Inflammatory macrophage (primary cell): ENCODE measurements at regions not wholly inside any gene's neighbourhood (a gene's known extent, or its start where the extent isn't known, plus 50 kb on each side); places are given as distances from the start of the nearest gene placed in this dataset.
"Not testable (repeated sequence)": the region's sequence is repeated elsewhere in the genome, so short reads cannot be mapped to it uniquely, and the experiment has no call there.

Experiments
- DNase-seq, 2 donors: peaks; one replicate each; pipeline ENCODE4 v3.0.0-alpha.2; 2020 to 2022

DNA sequence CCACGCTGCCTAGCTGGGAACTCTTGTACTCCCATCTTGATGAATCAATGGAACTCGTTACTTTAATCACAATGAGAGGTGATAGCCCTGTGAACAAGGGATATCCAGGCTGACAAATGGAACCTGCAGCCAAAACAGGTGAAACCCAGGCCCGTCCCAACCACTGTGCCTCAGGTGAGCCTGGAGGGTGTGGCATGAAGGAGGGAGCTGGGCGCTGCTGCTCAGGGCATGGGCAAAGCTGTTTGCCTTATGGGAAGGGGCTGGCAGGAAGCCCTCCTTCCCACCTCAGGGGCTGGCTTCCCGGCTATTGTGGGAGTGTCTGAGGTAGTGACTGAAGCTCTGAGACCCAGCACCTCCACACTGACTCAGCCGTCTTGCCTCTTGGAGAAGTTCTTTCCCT lies 209.4 kb upstream of the ATP6AP2 start:
- DNase-seq = no peak

DNA sequence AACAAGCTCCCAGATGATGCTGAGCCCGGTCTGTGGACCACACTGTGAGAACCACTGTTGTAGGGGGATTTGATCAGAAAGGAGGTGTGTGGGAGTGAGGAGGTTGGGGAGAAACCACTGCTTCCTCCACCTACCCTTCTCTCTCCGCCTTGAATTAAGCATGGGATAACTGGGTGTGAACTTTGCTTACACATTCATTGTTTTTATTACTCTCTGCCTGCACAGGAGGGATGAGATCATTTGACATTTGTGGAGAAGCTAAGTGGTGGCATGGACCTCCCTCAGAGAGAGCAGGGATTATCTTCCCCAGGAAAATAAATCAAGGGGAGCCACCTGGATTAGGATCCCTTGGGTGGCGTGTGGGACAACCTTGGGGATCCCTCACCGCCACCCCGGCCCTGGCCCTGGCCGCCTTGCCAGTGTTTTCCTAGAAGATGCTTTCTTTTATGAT lies 212.1 kb upstream of the ATP6AP2 start:
- DNase-seq = no peak

DNA sequence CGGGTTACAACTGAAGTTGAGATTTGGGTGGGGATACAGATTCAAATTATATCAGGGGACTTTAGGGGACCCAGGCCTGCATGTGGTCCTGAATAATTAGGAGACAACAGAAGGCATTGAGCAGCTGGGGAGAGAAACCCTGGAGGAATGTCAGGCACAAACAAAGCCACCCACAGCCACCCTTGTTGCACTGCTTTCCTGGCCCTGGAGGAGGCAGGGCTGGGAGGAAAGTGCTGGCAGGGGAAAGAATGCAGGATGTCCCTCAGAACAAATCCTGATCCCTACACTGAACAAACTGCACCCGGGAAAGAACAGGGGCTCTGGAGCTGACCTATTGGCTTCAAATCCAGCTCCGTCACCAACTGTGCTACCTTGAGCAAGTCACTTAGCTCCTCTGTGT lies 214.1 kb upstream of the ATP6AP2 start:
- no peak for DNase-seq

DNA sequence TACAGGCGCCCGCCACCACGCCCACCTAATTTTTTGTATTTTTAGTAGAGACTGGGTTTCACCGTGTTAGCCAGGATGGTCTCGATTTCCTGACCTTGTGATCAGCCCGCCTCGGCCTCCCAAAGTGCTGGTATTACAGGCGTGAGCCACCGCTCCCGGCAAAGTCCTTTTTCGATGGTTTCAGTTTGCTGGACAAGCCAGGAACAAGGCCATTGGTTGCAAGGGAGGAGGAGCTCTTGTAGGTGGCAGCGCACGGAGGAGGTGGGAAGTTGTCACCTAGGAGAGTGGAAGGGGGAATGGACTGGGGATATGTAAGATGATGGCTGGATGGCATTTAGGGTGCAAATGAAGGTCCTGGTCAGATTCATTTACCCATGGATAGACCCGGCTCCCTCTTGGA lies 218.5 kb upstream of the ATP6AP2 start:
- not testable (repeated sequence) for DNase-seq

DNA sequence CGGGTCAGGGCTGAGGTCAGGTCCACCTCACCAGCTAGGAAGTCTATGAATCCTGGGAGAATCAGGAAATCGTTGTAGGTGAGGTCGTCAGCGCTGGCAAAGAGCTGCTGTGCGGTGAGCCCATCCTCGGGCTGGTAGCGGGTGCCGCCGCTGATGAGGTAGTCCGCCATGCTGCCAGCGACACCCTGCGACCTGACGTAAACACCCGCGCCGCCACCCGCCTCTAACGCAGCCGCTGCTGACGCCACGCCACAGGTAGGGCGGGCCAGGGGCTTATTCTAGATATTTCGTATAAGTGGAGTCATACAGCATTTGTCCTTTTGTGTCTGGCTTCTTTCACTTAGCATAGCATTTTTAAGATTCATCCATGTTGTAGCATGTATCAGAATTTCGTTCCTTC lies 220.2 kb upstream of the ATP6AP2 start:
- DNase-seq = no peak

DNA sequence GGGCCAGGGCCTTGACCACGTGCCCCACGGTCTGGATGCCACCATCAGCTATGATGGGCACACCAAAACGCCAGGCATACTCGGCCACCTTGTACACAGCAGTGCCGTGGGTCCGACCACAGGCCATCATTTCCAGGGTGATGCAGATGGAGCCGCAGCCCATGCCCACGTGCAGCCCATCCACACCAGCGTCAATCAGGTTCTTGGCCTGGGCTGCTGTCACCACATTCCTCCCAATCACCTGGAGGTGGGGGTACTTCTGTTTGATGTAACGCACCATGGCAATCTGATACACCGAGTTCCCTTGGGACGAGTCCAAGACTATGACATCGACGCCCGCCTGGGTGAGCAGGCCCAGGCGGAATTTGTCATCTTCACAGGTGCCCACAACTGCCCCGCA lies 221.2 kb upstream of the ATP6AP2 start:
- no peak for DNase-seq

DNA sequence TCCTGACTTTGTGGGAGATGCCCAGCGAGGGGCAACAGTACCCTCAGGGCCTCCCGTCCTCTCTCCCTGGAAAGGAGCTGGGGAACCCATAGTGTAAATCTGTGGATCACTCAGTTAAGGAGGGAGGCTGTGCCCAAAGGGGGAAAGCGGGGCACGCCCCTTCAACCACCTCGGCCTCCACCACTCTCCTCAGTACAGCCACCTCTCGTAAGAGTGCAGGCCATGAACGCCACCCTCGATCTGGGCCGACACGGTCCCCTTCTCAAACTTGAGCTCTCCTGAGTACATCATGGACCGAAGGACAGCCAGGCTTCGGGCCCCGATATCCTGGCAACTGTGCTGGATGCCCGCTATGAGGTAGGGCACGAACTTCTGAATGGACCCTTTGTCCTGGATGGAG lies 221.8 kb upstream of the ATP6AP2 start:
- DNase-seq = no peak

DNA sequence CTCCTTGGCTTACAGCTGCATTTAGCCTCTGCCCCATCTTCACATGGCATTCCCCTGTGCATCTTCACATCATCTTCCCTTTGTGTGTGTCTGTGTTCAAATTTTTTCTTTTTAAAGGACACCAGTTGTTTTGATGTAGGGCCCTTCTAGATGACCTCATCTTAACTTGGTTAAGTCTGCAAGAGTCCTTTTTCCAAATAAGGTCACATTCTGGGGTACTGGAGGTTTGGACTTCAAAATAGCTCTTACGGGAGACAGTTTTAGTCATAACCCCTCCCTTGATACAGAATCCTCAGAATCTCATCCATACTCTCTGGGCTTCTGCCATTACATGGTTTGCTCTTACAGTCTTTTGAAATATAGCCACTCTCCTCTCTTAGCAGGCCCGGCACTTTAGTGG lies 231.5 kb upstream of the ATP6AP2 start:
- no peak for DNase-seq

DNA sequence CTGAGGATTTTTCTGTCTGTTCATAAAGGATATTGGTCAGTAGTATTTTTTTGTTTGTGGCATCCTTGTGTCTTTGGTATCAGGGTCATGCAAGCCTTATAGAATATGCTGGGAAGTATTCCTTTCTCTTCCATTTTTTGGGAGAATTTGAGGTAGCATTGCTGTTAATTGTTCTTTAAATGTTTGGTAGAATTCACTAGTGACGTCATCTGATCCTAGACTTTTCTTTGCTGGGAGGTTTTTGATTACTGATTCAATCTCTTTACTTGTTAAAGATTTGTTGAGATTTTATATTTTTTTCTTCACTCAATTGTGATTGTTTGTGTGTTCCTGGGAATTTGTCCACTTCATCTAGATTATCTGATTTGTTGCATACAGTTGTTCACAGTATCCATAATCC lies 234.4 kb upstream of the ATP6AP2 start:
- no peak for DNase-seq

DNA sequence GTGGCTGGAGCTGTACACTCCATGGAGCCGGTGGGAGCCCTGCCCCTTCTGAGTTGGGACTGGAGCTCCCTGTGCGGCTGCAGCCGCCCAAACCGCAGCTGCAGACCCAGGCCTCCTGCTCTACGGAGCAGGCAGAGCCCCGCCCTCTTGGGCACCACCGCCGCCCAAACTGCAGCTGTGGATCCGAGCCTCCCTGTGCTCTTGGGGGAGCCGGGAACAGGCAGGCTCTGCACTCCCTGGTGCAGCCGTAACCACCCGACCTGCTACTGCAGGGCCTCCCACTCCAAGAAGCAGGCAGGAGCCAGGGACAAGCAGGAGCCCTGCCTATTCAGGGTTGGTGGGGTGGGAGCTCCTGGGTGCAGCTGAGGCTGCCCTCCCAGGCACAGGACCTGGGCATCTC lies 237.5 kb upstream of the ATP6AP2 start:
- no peak for DNase-seq

DNA sequence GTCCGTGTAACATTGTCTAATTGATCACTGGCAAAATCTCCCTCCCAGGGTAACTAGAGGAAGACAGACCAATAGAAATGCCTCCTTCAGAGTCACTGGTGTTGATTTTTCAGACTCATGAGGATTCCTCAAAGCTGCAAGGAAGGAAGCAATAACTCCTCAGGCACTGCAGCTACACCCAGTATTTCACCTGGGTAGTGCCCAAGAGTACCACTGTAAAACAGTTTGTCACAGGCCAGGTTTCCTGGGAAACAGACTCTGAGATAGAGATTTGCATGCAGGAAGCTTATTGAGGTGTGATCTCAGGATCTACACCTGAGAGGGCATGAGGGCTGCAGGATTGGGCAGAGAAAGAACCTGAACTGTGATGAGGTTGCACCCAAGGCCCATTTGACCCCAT lies 240.7 kb upstream of the ATP6AP2 start:
- DNase-seq = no peak

DNA sequence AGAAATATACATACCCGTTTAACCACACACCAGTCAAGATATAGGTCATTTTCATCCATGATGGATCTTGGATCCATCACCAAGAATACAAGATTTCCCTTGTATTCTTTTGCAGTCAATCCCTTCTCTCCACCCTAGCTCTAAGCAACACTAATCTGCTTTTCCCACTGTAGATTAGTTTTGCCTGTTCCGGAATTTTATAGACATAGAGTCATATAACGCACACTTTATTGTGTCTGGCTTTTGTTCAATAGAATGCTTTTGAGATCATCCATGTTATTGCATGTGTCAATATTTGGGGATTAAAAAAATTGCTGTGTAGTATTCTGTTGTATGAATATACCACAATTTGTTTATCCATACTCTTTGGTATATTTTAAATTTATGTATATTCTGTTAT lies 235.6 kb upstream of the BCOR start:
- no peak for DNase-seq

DNA sequence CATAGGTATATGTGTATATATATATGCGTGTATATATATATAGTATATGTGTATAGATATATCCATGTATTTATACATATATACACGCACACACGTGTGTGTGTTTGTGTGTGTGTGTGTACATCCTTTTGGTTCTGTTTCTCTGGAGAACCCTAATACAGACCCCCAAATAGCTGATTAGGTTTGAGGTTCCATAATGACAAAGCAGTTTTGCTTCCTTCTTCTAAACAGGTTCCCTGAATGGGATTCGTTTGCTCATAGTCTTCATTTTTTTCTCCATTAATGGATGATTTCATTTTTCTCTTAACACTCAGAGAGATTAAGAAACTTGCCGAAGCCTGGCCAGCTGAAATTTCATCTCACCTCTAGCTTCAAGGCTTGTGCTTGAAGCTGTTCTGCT lies 234.0 kb upstream of the BCOR start:
- peak; percentile 5 to 24 for DNase-seq

DNA sequence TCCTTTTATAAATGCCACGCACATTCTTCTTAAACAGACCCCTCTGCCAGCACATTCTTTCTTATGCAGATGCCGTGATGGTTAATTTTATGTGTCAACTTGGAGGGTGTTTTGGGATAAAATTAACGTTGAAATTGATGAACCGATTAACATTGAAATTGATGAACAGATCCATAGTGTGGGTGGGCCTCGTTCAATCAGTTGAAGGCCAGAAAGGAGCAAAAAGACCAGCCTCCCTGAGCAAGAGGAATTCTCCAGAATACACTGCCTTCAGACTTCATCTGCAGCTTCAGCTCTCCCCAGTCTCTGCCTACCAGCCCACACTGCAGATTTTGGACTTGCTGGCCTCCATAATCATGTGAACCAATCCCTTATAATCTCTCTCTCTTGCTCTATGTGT lies 233.6 kb upstream of the BCOR start:
- DNase-seq = no peak

DNA sequence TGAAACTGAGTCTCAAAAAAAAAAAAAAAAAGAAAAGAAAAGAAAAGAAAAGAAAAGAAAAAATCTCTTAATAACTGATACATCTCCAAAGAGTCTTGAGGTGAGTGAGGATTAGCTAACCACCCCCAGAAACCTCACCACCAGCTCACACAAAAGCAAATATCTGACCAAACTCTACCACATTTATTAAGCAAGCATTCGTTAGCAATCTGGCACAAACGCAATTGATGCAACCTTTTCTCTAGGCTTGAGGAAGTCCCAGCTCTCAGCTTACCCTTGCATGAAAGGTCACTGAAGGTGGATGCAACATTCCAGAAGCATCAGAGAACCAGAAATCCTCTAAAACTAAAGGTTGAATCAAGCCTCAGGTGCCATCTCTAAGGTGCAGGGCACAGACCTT lies 231.9 kb upstream of the BCOR start:
- DNase-seq = peak; percentile 50 to 58

DNA sequence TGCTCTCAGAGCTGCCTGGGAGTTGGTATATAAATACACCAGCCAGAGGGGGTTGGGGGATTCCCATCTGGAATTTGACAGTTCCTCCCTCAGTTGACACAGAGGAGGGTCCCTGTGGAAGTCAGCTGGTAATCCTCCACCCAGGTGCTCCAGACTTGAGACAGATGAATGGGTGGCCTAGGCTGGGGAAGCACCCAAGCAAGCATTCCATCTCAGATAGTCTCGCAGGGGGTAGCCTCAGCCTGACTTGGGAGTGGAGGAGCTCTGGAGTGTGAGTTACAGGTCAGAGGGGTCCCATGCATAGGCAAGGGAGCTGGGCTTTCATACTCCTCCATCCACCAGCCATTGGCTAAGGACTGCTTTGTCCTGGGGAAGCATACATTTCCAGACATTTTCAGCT lies 229.3 kb upstream of the BCOR start:
- no peak for DNase-seq

DNA sequence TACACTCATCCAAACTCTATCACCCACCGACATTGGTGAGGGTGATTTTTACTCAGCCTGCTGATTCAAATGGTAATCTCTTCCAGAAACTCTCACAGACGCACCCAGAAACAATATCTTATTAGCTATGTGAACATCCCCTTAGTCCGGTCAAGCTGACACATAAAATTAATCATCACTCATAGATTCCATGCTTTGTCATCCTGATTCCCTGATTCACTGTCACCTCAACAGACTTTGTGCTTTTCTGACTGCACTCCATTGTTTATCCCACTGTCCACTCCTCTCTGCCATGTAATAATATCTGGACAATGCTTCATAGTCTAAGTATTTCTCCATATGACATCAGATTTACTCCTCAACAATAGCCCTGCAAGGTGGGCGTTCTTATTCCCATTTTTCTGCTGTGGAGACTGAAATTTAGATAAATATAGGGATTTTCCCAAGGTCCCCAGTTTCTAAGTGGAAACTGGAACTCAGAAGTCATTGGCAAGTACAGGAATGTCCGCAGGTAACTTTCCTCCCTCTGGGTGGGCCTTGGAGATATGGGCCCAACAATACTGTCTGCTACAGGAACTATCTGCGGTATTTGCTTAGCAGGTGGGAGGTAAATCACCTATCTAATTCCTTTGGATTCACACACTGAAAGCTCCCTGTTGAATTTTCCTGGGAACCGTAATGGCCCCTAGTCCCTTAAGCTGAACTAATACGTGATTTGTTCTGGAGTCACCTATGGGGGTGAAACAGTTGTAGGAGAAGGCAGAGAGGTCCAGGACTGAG lies 228.6 kb upstream of the BCOR start:
- no peak for DNase-seq

DNA sequence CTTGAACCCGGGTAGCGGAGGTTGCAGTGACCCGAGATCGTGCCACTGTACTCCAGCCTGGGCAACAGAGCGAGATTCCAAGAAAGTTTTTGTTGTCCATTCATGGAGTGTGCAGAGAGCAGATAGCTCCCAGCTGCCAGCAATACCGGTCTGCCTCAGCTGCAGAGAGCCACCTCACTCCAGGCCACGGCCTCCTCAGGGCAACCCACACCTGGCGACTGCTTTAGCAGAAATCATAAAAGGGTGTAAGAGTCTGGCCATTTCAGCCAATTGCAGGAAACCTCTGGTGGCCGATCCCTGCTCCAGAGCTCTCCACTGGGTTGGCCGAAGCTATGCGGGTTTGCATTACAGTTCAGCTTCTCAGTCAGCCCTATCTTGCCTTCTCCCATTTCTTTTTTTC lies 227.4 kb upstream of the BCOR start:
- no peak for DNase-seq

DNA sequence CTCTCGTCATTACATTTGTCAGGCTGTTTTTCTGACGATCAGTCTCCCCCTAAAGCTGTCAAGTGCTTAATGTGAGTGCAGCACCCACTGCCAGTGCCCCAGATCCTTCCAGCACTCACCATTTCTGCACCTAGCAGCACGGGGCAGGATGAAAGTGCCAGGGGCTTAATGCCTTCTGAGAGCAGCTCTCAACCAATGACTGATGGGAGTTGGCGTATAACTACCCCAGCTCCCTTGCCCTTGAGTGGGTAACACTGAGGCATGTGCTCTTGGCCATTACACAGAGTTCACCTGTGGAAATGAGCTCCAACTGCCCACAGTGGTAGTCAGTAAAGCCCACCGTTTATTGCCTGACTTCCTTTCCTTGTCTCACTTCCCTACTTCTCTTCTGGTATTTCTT lies 226.2 kb upstream of the BCOR start:
- DNase-seq = no peak

DNA sequence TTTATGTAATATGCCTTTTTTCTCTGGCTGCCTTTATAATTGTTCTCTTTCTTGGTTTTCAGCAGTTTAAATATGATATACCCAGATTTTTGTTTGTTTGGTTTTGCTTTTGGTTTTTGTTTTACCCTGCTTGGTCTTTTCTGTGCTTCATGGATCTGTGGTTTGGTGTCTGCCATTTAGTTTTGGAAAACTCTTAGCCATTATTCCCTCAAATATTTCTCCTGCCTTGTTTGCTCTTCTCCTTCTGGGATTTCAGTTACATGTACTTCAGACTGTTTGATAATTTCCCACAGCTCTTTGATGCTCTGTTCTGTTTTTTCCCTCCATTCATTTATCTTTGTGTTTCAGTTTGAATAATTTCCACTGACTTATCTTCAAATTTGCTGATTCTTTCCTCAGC lies 223.1 kb upstream of the BCOR start:
- DNase-seq = no peak

DNA sequence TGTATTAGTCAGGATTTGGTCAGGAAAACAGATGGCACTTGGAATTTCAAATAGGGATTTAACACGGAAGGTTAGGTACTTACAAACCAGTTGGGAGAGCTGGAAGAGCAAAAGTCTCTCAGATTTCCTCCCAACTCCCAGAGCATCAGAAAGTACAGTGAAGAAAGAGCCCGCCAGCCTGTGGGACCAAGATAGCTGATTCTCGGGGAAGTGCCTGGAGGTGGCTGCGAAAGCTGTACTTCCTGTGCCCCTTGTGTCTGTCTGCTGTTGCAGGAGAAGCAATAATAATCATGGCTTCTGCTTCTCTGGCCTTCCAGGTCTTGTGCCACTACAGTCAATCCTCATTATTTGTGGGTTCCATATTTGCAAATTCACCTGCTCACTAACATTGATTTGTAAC lies 221.0 kb upstream of the BCOR start:
- peak in 1 of 2 donors; percentile 6 for DNase-seq

DNA sequence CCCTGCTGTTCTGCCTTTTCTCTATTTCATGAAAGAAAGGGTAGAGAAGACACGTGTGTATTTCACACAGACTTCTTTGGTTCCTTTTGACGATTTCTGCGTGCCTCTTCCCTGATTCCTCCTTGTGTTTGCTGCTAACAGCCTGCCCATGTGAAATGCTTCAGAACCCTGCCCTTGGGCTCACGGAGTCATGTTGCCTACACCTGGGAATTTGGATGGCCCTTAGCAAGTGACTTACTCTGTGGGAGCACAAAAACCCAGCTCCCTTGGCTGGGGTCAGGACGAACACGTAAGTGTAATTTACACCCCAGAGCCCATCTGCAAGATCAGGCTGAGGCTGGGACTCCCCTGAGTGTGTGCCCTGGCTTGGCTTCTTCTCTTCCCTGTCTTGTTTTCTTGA lies 220.3 kb upstream of the BCOR start:
- DNase-seq = no peak

DNA sequence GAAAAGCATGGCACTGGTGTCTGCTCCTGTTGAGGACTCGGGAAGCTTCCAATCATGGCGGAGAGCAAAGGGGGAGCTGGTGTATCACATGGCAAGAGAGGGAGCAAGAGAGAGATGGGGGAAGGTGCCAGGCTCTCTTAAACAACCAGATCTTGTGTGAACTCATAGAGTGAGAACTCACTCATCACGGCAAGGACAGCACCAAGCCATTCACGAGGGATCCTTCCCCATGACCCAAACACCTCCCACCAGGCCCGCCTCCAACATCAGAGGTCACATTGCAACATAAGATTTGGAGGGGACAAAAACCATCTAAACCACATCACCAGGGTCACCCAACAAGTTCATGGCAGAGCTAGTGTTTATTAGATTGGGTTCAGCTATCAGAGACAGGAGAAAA lies 218.7 kb upstream of the BCOR start:
- no peak for DNase-seq

DNA sequence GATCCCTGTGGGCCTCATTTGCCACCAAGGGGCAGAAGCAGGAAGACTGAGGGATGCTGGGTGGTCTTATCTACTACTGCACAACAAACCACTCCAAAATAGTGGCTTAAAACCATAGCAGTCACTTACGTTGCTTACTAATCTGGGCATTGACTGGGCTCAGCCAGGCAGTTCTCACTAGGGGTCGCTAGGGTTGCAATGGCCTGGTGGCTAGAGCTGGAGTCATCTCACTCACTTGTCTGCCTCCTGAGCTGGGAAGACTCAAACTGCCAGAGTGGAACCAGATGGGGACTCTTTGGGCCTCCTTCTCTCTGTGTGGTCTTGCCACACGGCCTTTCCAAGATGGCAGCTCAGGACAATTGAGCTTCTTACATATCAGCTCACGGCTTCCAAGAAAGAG lies 216.3 kb upstream of the BCOR start:
- DNase-seq = peak; percentile 23 to 30

DNA sequence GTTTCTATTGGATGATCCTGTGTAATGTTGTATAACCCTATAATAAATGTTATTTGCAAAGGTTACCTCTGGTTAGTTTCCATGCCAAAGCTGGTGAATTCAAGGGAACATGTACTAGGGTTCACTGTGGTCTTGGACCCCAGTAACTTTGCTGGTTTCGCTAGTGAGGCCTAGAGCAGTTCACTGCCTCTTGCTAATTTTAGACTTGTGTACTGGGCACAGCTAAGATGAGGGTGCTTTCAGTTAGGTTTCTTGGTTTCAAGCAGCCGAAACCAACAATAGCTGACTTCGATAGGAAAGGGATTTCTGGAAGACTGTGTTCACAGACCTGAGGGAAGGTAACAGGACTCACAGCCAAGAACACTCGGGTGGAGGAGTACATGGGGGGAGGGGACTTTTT lies 215.5 kb upstream of the BCOR start:
- no peak for DNase-seq
